Epithelial cell of prostate (primary cell): ENCODE measurements at regions not wholly inside any gene's neighbourhood (a gene's known extent, or its start where the extent isn't known, plus 50 kb on each side); places are given as distances from the start of the nearest gene placed in this dataset.
"Not testable (repeated sequence)": the region's sequence is repeated elsewhere in the genome, so short reads cannot be mapped to it uniquely, and the experiment has no call there.

Source experiments
- DNase-seq: peaks from one replicate; pipeline ENCODE4 v3.0.0-alpha.2; 2011; ENCODE audit warnings: low read depth, low spot score
- H3K27ac ChIP-seq: fragments of 450-650 bp; 2 replicates; pipeline ENCODE4 v1.5.1; 2017; ENCODE audit warnings: mild to moderate bottlenecking

- DNase-seq: no peak
- no peak overlapping the region for H3K27ac ChIP-seq
These were observed 133.8 kb downstream of the SPRY1 start for GRCh38 chr4:123530357-123530756.

- H3K27ac ChIP-seq: no peak overlapping the region
- DNase-seq: no peak
These were observed 138.6 kb downstream of the SPRY1 start for GRCh38 chr4:123535037-123535748.

DNA sequence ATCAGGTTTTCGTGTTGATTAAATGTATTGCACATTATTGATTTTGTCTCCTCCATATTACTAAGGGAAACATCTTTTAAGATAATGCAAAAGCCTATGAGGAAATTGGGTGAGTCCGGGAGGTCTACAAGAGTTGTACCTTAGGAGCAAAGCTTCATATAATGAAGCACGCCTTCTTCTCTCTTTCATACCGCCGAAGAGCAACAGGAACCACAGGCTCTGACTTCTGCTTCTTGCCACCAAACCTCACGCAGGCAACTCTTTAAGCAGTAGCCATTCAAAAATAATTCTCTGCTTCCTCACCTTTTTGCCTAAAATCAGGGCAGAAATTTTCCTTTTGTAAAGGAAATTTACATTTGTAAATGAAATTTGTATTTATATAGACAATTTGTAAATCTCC lies 139.6 kb downstream of the SPRY1 start:
- H3K27ac ChIP-seq: no peak overlapping the region
- no peak for DNase-seq

DNA sequence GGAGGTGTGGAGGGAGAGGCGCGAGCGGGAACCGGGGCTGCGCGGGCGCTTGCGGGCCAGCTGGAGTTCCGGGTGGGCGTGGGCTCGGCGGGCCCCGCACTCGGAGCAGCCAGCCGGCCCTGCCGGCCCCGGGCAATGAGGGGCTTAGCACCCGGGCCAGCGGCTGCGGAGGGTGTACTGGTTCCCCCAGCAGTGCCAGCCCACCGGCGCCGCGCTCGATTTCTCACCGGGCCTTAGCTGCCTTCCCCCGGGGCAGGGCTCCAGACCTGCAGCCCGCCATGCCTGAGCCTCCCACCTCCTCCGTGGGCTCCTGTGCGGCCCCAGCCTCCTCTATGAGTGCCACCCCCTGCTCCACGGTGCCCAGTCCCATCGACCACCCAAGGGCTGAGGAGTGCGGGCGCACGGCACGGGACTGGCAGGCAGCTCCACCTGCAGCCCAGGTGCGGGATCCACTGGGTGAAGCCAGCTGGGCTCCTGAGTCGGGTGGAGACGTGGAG lies 141.4 kb downstream of the SPRY1 start:
- DNase-seq, H3K27ac ChIP-seq: not testable (repeated sequence)

DNA sequence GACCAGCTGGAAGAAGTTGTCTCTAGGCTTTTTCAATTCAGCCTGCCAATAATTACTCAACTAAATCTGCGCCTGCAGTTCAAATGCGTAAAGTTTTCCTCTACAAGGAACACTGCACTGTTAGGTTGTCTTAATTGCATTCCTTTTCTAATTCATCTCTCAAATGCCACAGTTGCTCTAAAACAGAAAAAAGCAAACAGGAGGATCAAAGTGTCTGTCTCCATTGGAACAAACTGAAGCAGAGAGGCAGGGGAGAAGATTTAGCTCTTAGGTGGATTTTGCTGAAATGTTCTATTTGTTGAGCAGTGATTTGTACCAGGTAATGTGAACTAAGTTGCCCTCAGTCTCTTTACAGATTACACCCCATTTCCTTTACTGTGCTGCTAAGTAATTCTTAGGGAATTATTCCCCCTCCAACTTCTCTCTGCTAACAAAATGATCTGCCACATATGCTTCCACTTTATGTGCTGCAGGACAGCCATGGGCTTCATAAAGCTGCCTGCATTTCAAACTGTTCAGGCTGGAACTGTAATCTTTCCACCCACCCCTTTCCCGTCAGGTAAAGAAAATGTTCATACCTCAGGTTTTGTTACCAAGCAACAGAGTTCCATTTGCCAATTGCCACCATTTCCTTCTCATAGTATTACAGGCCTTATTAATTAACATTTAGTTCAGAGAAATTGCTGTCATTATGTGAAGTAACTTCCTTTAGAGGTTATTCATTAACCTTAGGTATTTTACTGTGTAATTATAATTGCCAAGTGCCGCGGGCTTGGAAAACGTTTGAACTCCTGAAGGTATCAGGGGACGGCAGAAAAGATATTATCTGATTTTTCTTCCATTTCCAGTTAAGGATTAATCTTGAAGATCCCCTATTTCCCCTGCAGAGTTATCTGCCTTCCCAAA lies 149.3 kb downstream of the SPRY1 start:
- DNase-seq: no peak
- H3K27ac ChIP-seq: peak overlapping the region; percentile 60

GRCh38 chr4:123546573-123547060 lies 150.0 kb downstream of the SPRY1 start:
- no peak for DNase-seq
- peak overlapping the region; percentile 60 for H3K27ac ChIP-seq

GRCh38 chr4:123547216-123548165 lies 150.9 kb downstream of the SPRY1 start:
- peak overlapping the region; percentile 60 for H3K27ac ChIP-seq
- DNase-seq: no peak

DNA sequence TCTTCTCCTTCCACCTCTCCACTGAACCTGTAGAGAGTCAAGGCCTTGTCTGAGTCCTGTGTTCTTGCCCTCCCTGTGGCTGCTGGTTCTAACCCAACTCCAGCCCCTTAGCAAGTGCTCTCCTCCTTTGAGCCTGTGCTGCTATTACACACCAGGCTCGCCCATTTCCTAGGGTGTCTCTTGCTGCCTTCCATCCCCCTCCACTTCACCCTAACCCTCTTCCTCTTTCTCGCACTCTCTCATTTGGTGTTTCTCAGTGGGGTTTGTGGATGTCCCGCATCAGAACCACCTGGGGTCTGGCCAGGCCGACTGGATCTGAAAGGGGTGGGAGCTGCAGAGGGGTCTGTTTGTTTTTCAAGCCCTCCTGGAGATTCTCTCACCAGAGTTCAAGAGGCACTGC lies 156.7 kb downstream of the SPRY1 start:
- no peak for DNase-seq
- H3K27ac ChIP-seq: no peak overlapping the region

DNA sequence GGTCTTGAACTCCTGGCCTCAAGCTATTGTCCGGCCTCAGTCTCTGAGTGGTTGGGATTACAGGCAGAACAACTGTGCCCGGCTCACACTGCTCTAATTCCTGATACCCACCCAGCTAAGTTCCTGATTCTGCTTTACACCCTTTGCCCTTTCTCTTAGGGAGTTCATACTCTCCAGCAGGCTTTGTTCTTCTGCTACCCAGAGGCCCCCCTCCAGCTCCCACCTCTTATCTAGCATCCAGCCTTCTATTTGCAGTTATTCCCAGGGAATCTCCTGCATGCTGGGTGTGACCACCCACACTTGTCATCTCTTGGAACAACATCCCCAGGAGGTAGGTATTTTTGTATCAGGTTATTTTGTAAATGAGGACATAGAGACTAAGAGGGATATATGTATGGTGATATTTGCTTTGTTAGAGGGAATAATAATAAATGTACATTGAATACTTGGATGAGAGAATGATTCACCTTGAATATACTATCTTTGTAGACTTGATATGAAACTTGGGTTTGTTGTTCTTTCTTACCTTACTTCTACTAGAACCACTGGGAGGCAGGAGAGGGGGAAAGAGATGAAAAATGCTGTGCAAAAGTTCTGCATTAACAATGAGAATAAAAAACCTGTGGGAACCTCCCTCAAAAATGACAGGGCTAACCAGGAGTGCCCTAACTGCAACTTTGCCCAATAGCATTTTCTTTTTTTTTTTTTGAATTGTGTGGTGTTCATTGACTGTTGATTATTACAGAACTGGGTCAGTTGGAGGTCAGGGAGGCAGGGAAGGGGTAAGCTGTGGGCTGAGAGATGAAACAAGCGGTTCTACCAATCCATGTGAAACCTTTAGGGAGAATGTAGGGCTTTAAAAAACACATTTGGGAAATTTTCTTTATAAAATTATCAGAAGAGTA lies 157.4 kb downstream of the SPRY1 start:
- DNase-seq: no peak
- H3K27ac ChIP-seq: peak overlapping the region; percentile 83

GRCh38 chr4:123554801-123555232 lies 158.2 kb downstream of the SPRY1 start:
- H3K27ac ChIP-seq: peak overlapping the region; percentile 83
- no peak for DNase-seq

DNA sequence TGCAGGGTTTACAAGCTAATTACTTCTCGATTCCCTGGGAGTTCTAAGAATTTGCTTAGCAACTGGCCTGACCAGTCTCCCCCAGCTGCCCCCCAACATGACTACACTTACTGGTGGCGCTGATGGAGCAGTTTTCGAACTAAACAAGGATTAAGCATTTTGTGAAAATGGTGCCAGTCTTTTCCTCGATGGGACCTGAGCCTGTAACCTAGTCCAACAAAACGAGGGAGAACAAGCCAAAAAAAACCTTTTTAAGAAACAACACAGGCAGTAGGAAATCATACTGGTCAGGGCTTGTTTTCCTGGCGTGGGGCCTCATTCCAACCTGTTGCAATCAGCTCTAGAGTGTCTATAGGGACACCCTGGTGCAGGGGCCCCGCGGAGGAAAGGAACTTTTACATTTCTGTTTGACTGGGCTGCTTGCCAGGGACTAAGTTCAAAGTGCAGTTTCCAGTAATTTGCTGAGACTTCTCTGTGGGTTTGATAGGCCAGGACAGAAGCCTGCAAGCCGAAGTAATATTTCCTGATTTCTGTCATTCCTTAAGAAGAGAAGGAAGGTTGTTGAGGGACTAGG lies 158.7 kb downstream of the SPRY1 start:
- no peak for DNase-seq
- peak overlapping the region; percentile 83 for H3K27ac ChIP-seq

DNA sequence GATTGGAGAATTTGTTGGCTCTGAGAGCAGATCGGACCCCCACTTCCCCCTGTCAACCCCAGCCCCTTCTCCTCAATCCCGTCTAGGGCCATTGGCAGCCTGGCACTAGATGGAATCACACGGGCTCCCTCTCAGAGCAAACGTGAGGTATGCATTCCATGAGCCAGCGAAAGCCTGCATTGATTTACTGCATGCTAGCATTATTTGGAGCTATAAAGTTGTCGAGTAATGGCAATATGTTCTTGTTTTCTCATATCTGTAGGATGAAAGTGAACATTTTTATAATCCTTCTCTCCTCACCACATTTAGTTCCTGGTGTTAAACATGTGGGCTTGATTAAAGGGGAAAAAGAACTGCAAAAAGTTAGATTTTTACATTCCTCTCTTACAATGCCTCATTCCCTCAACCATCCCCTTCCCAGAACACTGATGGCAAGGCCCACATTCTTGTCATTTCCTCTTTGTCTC lies 159.2 kb downstream of the SPRY1 start:
- DNase-seq: no peak
- peak overlapping the region; percentile 83 for H3K27ac ChIP-seq

- no peak for DNase-seq
- peak overlapping the region; percentile 83 for H3K27ac ChIP-seq
These were observed 159.9 kb downstream of the SPRY1 start for GRCh38 chr4:123556526-123556925.

GRCh38 chr4:123557857-123558536 lies 161.4 kb downstream of the SPRY1 start:
- no peak overlapping the region for H3K27ac ChIP-seq
- no peak for DNase-seq

GRCh38 chr4:123558865-123559264 lies 162.3 kb downstream of the SPRY1 start:
- no peak for DNase-seq
- no peak overlapping the region for H3K27ac ChIP-seq

GRCh38 chr4:123559955-123560871 lies 163.6 kb downstream of the SPRY1 start:
- H3K27ac ChIP-seq: no peak overlapping the region
- no peak for DNase-seq

DNA sequence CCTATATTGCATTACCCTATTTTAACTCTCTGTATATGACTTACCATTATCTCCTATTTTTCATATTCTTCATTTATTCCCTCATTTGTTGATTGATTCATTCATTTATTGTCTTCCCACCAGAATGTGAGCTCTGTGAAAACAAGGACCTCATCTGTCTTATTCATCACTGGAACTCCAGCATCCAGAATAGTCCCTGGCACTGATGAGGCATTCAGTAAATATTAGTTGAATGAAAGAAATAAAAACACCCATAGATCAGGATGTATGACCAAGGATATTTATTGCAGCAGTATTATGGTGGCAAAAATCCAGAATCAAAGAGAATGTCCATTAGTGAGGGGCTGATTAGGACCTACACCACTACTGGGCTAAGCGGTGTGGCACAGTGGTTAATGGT lies 164.9 kb downstream of the SPRY1 start:
- DNase-seq: no peak
- no peak overlapping the region for H3K27ac ChIP-seq
